SKM-1 treated with dmso at 0.1 percent for 144 hours (cell line): ENCODE measurements at regions not wholly inside any gene's neighbourhood (a gene's known extent, or its start where the extent isn't known, plus 50 kb on each side); places are given as distances from the start of the nearest gene placed in this dataset.

Experiments used
- DNase-seq: peaks from one replicate; lab custom pipeline; 2025; ENCODE audit not compliant: unreplicated experiment; lab: John Stamatoyannopoulos, UW

DNA sequence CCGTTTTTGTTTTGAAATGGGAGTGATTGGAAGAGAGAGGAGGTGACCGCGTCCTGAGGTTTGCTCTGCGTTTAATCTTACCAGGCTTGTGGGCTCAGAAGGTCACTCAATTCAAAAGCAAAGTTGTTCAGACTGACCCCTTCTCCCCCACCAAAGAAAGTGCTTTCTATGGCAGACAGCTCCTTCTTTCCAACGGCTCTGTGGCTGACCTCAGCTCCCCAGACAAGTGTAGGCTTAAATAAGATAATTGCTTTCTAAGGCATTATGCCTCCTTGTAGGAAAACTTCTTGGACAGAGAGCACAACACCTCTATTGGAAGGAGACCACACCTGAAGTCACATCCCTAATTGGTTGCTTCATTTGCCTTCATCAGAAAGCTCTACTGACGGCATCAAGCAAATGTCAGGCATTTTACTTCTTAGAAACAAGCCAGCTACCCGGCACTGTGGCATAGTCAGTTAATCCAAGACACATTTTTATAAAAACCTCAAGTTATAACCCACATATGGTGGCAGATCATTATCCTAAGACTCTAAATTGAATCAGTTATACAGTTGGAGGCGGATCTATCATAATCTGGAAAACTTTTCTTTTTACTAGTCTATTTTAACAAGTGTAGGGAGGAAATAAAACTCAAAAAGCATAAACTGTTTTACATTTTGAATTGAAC is 94.9 kb downstream of the TMEM174 start:
- no peak for DNase-seq

GRCh38 chr5:73266925-73267765 is 94.2 kb downstream of the TMEM174 start:
- DNase-seq, result no peak

DNA sequence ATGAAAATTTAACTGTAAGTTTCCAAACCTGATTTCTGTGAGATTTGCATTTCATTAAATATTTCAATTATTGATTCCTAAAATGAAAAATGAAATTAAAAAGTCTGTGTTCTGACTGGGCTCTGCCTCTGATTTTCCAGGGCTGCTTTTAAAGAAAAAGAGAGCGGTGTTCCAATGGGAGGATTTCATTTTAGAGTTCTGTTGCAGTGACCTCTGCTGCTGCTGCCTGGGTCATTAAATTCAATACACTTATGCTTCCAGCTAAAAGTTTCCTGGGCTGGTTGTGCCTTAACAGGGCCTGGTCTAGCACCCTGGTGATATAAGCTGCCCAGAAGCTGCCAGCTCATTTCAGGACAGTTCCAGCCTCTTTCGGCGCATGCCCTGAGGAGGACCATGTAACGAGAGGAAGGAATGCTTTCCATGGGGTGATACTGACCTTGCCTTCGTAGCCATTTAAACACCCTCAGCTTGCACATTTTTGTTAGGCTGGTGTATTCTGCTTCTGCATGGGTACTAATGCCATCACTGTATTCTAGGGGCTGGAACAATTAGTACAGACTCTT is 93.3 kb downstream of the TMEM174 start:
- no peak for DNase-seq

DNA sequence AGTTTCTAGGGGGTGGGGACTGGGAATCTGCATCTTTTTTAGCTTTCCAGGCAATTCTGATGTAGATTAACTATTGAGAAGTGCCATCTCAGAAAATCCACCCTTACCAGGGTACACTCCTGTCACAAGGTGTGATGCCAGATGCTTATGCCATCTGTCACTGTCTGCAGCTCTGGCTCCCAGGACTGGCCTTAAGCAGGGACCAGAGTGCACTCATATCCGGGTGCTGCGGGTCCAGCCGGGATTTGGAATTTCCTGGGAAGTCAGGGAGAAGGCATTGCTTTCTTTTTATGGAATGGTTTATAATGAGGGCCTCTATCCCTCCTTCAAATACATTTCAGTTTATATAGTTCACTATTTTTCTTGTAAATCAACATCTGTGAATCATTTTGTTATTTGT is 92.6 kb downstream of the TMEM174 start:
- no peak for DNase-seq

- DNase-seq, result no peak
Measured at GRCh38 chr5:73264631-73265030, 91.6 kb downstream of the TMEM174 start.

GRCh38 chr5:73263001-73263710 is 90.2 kb downstream of the TMEM174 start:
- no peak for DNase-seq

- DNase-seq, result no peak
Measured at GRCh38 chr5:73256862-73257261, 83.9 kb downstream of the TMEM174 start.

- peak; percentile 5 for DNase-seq
Measured at GRCh38 chr5:73256462-73256861, 83.5 kb downstream of the TMEM174 start.

DNA sequence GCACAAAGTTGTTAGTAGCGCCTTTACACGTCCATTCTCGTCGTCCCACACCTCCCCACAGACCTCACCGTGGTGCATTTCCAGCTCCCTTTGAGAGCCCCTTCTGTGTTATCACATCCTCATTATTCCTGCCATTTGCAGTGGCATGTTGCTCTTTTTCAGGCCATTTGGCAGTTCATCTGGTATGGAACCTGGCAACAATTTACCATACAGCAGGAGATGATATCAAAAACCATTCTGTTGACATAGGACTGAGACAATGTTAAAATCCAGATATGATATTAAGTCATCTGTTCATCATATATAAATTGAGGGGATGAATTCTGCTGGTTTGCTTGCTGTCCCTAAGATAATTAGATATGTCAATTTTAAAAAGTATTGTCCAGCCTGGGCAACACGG is 83.0 kb downstream of the TMEM174 start:
- DNase-seq, result no peak

DNA sequence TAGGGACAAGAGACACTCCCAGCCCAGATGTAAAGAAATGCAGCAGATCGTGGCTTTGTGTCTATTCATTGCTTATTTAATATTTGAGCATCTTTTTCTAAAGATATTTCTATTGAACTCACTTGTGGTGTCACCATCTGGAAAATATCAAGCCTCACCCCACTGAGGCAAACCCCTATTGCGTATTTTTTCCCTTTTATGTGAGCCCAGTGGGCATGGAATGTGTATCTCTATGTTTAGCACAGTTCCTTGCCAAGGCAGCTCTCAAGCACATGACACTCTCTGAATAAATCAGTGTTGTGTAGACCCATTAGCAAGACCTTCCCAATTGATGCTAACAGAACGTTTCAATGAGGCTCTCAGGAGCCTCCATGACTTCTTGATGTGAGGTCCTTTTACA is 81.6 kb downstream of the TMEM174 start:
- DNase-seq, result no peak

- no peak for DNase-seq
Measured at GRCh38 chr5:73253047-73253660, 80.2 kb downstream of the TMEM174 start.

GRCh38 chr5:73250645-73251044 is 77.7 kb downstream of the TMEM174 start:
- DNase-seq, result no peak

GRCh38 chr5:73242735-73243134 is 69.7 kb downstream of the TMEM174 start:
- DNase-seq, result no peak

DNA sequence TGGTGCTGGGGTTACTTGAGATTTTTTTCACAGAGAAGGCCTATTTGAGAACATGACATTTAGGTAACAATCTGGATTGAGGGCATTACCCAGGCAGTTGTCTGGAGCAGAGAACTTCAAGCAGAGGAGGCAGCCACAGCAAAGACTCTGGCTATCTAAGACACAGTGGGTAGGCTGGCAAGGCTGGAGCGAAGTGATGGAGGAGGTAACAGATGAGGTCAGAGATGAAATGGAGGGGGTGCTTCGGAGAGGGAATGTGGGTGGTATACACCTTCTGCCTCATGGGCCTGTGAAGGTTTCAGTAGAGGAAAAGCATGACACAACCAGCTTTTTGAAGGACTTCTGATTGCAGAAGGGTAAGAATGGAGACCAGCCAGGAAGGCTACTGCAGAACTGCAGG is 65.9 kb downstream of the TMEM174 start:
- DNase-seq, result no peak

- DNase-seq, result no peak
Measured at GRCh38 chr5:73236541-73237128, 63.6 kb downstream of the TMEM174 start.

GRCh38 chr5:73234204-73234555 is 61.2 kb downstream of the TMEM174 start:
- no peak for DNase-seq

- no peak for DNase-seq
Measured at GRCh38 chr5:73233461-73234203, 60.6 kb downstream of the TMEM174 start.

DNA sequence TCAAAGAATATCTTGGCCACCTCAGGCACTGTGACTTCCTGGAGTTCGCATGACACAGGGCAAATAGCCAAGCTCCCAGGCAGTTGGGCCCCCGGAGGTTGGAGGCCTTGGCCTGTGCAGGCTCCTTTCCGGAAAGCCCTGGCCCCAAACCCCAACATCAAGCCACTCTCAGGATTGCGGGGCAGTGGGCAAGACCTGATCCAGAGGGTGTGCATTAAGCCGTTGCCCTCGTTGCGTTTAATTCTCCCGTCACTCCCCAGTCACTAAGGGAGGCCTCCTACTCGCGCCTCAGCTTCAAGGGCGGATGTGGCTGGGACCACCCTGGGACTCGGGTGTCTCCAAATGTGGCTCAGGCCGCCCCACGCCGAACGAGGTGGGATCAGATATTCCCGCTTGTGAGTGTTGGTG is 60.1 kb downstream of the TMEM174 start:
- DNase-seq, result no peak

DNA sequence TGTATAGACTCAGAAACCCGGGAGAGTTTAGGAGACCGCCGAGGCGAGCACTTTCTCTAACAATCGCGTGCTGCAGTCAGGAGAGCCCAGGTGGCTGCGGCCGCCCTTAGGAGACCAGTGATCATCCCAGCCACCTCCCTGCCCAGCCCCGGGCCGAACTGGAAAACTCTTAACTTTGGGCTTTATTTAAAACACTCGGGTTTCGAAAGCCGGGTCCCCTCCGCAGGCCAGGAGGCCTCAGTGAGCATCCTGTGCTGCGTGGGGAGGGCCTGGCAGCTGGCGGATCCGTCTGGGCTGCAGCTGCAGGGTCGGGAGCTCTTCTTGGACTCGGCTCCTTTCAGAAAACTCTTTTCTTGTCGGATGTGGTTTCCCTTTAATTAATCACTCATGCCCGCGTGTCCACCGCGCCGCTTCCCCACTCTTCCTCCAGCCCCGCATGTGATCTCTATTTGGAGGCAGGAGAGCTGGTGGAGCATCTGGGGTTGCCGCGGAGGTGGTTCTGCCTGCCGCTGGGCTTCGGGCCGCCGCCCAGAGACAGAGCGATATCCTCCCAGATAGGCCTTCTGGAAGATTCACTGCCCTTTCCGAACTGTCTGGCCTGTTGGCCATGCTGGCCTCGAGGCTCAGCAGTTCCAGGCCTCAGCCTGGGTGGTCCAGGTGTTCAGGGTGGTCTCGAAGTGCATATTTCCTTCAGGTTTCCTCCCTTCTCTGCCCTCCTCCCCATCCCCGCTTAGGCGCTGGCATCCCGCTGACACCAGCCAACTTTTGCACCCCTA is 59.5 kb downstream of the TMEM174 start:
- DNase-seq, result no peak
